ENCODE measurements at regions not wholly inside any gene's neighbourhood (a gene's known extent, or its start where the extent isn't known, plus 50 kb on each side); places are given as distances from the start of the nearest gene placed in this dataset.

GRCh38 chr14:98751110-98751509 lies 520.9 kb downstream of the BCL11B start:
- H3K27ac ChIP-seq (ENCODE audit: low read depth, low read length): no peak overlapping the region
- CTCF ChIA-PET: no interaction called here
- POLR2A ChIA-PET: no interaction called here
- no peak for DNase-seq (ENCODE audit: low read depth, low spot score)
- H3K4me3 ChIP-seq (ENCODE audit: low read depth, low read length): no peak overlapping the region
- peaks cover 22% of the 10 kb centered on the region; the same call in 1 of the 2 replicates for H3K9me3 ChIP-seq (ENCODE audit: control insufficient read depth, insufficient read depth, low read length)
- TF ChIP-seq CTCF (IDR thresholded peaks at IDR 0.05; ENCODE audit: low read depth, low read length): no peak
- H3K27me3 ChIP-seq (ENCODE audit: control insufficient read depth, insufficient read depth, low read length): no peaks in the 10 kb centered on the region

- Histone ChIP-seq H3K9me3 (ENCODE audit: control insufficient read depth, insufficient read depth, low read length) (peaks cover 25% of the 10 kb centered on the region; the same call in 1 of the 2 replicates), H3K27ac (ENCODE audit: low read depth, low read length) (no peak overlapping the region), H3K27me3 (ENCODE audit: control insufficient read depth, insufficient read depth, low read length) (no peaks in the 10 kb centered on the region), H3K4me3 (ENCODE audit: low read depth, low read length) (no peak overlapping the region)
- no peak for TF ChIP-seq CTCF (IDR thresholded peaks at IDR 0.05; ENCODE audit: low read depth, low read length)
- CTCF ChIA-PET: no interaction called here
- DNase-seq (ENCODE audit: low read depth, low spot score): no peak
- POLR2A ChIA-PET: no interaction called here
Observed at GRCh38 chr14:98752660-98753059, 519.3 kb downstream of the BCL11B start.

- CTCF ChIA-PET: no interaction called here
- POLR2A ChIA-PET: no interaction called here
Observed at GRCh38 chr14:98754343-98755020, 517.5 kb downstream of the BCL11B start.

GRCh38 chr14:98756749-98757148 lies 515.2 kb downstream of the BCL11B start:
- peaks cover 45% of the 10 kb centered on the region for H3K9me3 ChIP-seq (ENCODE audit: control insufficient read depth, insufficient read depth, low read length)
- no peak for TF ChIP-seq CTCF (IDR thresholded peaks at IDR 0.05; ENCODE audit: low read depth, low read length)
- POLR2A ChIA-PET: no interaction called here
- H3K27me3 ChIP-seq (ENCODE audit: control insufficient read depth, insufficient read depth, low read length): no peaks in the 10 kb centered on the region
- no peak for DNase-seq (ENCODE audit: low read depth, low spot score)
- H3K4me3 ChIP-seq (ENCODE audit: low read depth, low read length): no peak overlapping the region
- CTCF ChIA-PET: no interaction called here
- H3K27ac ChIP-seq (ENCODE audit: low read depth, low read length): no peak overlapping the region

More at GRCh38 chr14:98754343-98755020, 517.5 kb downstream of the BCL11B start:
- TF ChIP-seq CTCF (IDR thresholded peaks at IDR 0.05; ENCODE audit: low read depth, low read length): no peak
- DNase-seq (ENCODE audit: low read depth, low spot score): no peak
- Histone ChIP-seq H3K27me3 (ENCODE audit: control insufficient read depth, insufficient read depth, low read length) (no peaks in the 10 kb centered on the region), H3K27ac (ENCODE audit: low read depth, low read length) (no peak overlapping the region), H3K9me3 (ENCODE audit: control insufficient read depth, insufficient read depth, low read length) (peaks cover 33% of the 10 kb centered on the region), H3K4me3 (ENCODE audit: low read depth, low read length) (no peak overlapping the region)

GRCh38 chr14:98758440-98758839 lies 513.6 kb downstream of the BCL11B start:
- no peak for DNase-seq (ENCODE audit: low read depth, low spot score)
- H3K9me3 ChIP-seq (ENCODE audit: control insufficient read depth, insufficient read depth, low read length): peaks cover 38% of the 10 kb centered on the region
- H3K4me3 ChIP-seq (ENCODE audit: low read depth, low read length): no peak overlapping the region
- no peak for TF ChIP-seq CTCF (IDR thresholded peaks at IDR 0.05; ENCODE audit: low read depth, low read length)
- no peak overlapping the region for H3K27ac ChIP-seq (ENCODE audit: low read depth, low read length)
- H3K27me3 ChIP-seq (ENCODE audit: control insufficient read depth, insufficient read depth, low read length): no peaks in the 10 kb centered on the region
- POLR2A ChIA-PET: no interaction called here
- CTCF ChIA-PET: no interaction called here

Measured in AG04450 (cell line).